GM12878 (cell line): ENCODE measurements at regions not wholly inside any gene's neighbourhood (a gene's known extent, or its start where the extent isn't known, plus 50 kb on each side); places are given as distances from the start of the nearest gene placed in this dataset.

ENCODE experiments used
- ATAC-seq: fragments of 200-7000 bp; cut with Tn5 transposase; 3 replicates; pipeline ENCODE4 v1.9.1; 2020; ENCODE audit warnings: mild to moderate bottlenecking, moderate library complexity
- BruUV-seq: library from RNA; stranded (reverse); fragments of 400-500 nt; replicated peaks from 2 replicates; lab custom pipeline; 2021; lab: Mats Ljungman, UMichigan
- CTCF ChIA-PET: fragments of 300-600 bp; sonication (Branson Sonifier 250); formaldehyde crosslinking; extraction: SDS; loops from one replicate; lab custom pipeline; 2021; ENCODE audit warnings: inconsistent platforms; lab: Yijun Ruan, JAX
- POLR2A ChIA-PET: fragments of 350-600 bp; formaldehyde crosslinking; extraction: SDS; loops from one replicate; lab custom pipeline; 2021; ENCODE audit warnings: inconsistent platforms; lab: Charles Lee
- RAD21 ChIA-PET: fragments of 300-600 bp; sonication (Branson Sonifier 250); formaldehyde crosslinking; loops from one replicate; lab custom pipeline; 2023; ENCODE audit warnings: antibody characterized with exemption; ENCODE audit not compliant: unreplicated experiment; lab: Charles Lee
- SMC1A ChIA-PET: fragments of 300-600 bp; sonication (Branson Sonifier 250); formaldehyde crosslinking; loops from one replicate; lab custom pipeline; 2023; ENCODE audit not compliant: unreplicated experiment, uncharacterized antibody; lab: Charles Lee
- DNase-seq: peaks from one replicate; pipeline ENCODE4 v3.0.0-alpha.2; 2011; ENCODE audit warnings: low read depth, low spot score
- FAIRE-seq: peaks from 3 replicates; lab custom pipeline; 2011; peaks lifted over from hg19 to GRCh38; lab: Jason Lieb, UNC
- H2AFZ ChIP-seq: 2 replicates; pipeline ENCODE4 v1.6.0; 2011; ENCODE audit warnings: low read depth, low read length, control low read depth; ENCODE audit not compliant: control insufficient read depth
- H3K27ac ChIP-seq: 2 replicates; pipeline ENCODE4 v1.5.1; 2011; ENCODE audit warnings: control low read depth; ENCODE audit not compliant: control insufficient read depth, insufficient read depth
- H3K27me3 ChIP-seq, 2 experiments: replicated peaks in 1 of 2; 2 replicates each; pipeline versions ENCODE4 v1.6.0 to v1.6.1; 2011; ENCODE audit warnings: low read length in 1 of 2; ENCODE audit not compliant: control insufficient read depth in 2 of 2, insufficient read depth in 2 of 2
- H3K36me3 ChIP-seq, 2 experiments: 2 replicates each; pipeline ENCODE4 v1.5.1; 2011; ENCODE audit warnings: low read length in 1 of 2; ENCODE audit not compliant: control insufficient read depth in 2 of 2, insufficient read depth in 2 of 2
- H3K4me1 ChIP-seq: 2 replicates; pipeline ENCODE4 v1.6.1; 2011; ENCODE audit warnings: mild to moderate bottlenecking, low read length, moderate library complexity, mixed read lengths; ENCODE audit not compliant: control insufficient read depth, insufficient read depth
- H3K4me2 ChIP-seq: 2 replicates; pipeline ENCODE4 v1.6.0; 2011; ENCODE audit warnings: control low read depth; ENCODE audit not compliant: control insufficient read depth, insufficient read depth
- H3K4me3 ChIP-seq: fragments of 200-600 bp; sonication (generic); 2 replicates; pipeline ENCODE4 v1.5.1; 2016
- H3K79me2 ChIP-seq: 2 replicates; pipeline ENCODE4 v1.6.0; 2011; ENCODE audit warnings: low read length; ENCODE audit not compliant: control insufficient read depth, insufficient read depth
- H3K9ac ChIP-seq: 2 replicates; pipeline ENCODE4 v1.8.0; 2011; ENCODE audit warnings: low read length, control low read depth, mixed read lengths; ENCODE audit not compliant: control insufficient read depth, insufficient read depth
- H3K9me3 ChIP-seq: replicated peaks from 3 replicates; pipeline ENCODE4 v1.5.1; 2011; ENCODE audit warnings: mild to moderate bottlenecking, low read length; ENCODE audit not compliant: control insufficient read depth, insufficient read depth
- H4K20me1 ChIP-seq: 2 replicates; pipeline ENCODE4 v1.6.0; 2011; ENCODE audit not compliant: control insufficient read depth, insufficient read depth
- BHLHE40 ChIP-seq, 2 experiments: fragments of 450-650 bp in 1 of 2; IDR thresholded peaks; 2 replicates each; pipeline ENCODE4 v1.6.1; 2011 to 2017; ENCODE audit warnings: low read depth in 2 of 2, borderline replicate concordance in 1 of 2, improper control_type of control experiment in 1 of 2, low read length in 1 of 2, mild to moderate bottlenecking in 1 of 2
- CBX5 ChIP-seq: sonication (generic); IDR thresholded peaks from 2 replicates; pipeline ENCODE4 v1.6.1; 2016; ENCODE audit warnings: low read depth, moderate library complexity, mild to moderate bottlenecking, inconsistent platforms
- CHD1 ChIP-seq: IDR thresholded peaks from 2 replicates; pipeline ENCODE4 v1.6.1; 2012; ENCODE audit warnings: low read depth, low read length, improper control_type of control experiment
- ELK1 ChIP-seq: IDR thresholded peaks from 2 replicates; pipeline ENCODE4 v1.6.1; 2012; ENCODE audit warnings: low read depth, low read length, improper control_type of control experiment
- ETV6 ChIP-seq, 2 experiments: fragments of 450-650 bp in 1 of 2; IDR thresholded peaks in 1 of 2; conservative IDR thresholded peaks in 1 of 2; 2 replicates each; pipeline ENCODE4 v1.6.1; 2014; ENCODE audit warnings: antibody characterized with exemption in 1 of 2, borderline replicate concordance in 1 of 2, low read depth in 1 of 2, mild to moderate bottlenecking in 1 of 2, moderate library complexity in 1 of 2
- HCFC1 ChIP-seq: fragments of 150-350 bp; IDR thresholded peaks from 2 replicates; pipeline ENCODE4 v1.6.1; 2014; ENCODE audit warnings: low read length
- HDAC6 ChIP-seq: fragments of 200-600 bp; sonication (generic); IDR thresholded peaks from one replicate; pipeline ENCODE4 v1.8.0; 2017; ENCODE audit warnings: antibody characterized with exemption; ENCODE audit not compliant: unreplicated experiment
- KDM1A ChIP-seq: fragments of 200-600 bp; sonication (generic); IDR thresholded peaks from 2 replicates; pipeline ENCODE4 v1.6.1; 2016; ENCODE audit warnings: borderline replicate concordance
- MTA2 ChIP-seq: fragments of 450-650 bp; IDR thresholded peaks from 2 replicates; pipeline ENCODE4 v1.6.1; 2016; ENCODE audit warnings: low read depth, mild to moderate bottlenecking, moderate library complexity
- PAX8 ChIP-seq: fragments of 450-650 bp; IDR thresholded peaks from 2 replicates; pipeline ENCODE4 v1.6.1; 2017; ENCODE audit warnings: mild to moderate bottlenecking, moderate library complexity
- RCOR1 ChIP-seq: conservative IDR thresholded peaks from 2 replicates; pipeline ENCODE4 v1.6.1; 2012; ENCODE audit warnings: low read depth, low read length, improper control_type of control experiment
- SIX5 ChIP-seq: IDR thresholded peaks from 2 replicates; pipeline ENCODE4 v1.6.1; 2011; ENCODE audit warnings: mild to moderate bottlenecking, low read depth, low read length, moderate library complexity; ENCODE audit not compliant: severe bottlenecking
- SRF ChIP-seq, 2 experiments: IDR thresholded peaks; 2 replicates each; pipeline ENCODE4 v1.6.1; 2011; ENCODE audit warnings: low read depth in 2 of 2, low read length in 2 of 2, mild to moderate bottlenecking in 1 of 2, moderate library complexity in 1 of 2
- STAT3 ChIP-seq: IDR thresholded peaks from 2 replicates; pipeline ENCODE4 v1.6.1; 2011; ENCODE audit warnings: low read depth, low read length, improper control_type of control experiment
- USF2 ChIP-seq: IDR thresholded peaks from 2 replicates; pipeline ENCODE4 v1.6.1; 2011; ENCODE audit warnings: low read depth, low read length, improper control_type of control experiment, borderline replicate concordance
- ZBTB40 ChIP-seq: fragments of 450-650 bp; IDR thresholded peaks from 2 replicates; pipeline ENCODE4 v1.6.1; 2016; ENCODE audit warnings: mild to moderate bottlenecking, moderate library complexity, borderline replicate concordance
- ZNF207 ChIP-seq: fragments of 450-650 bp; IDR thresholded peaks from 2 replicates; pipeline ENCODE4 v1.6.1; 2014; ENCODE audit warnings: antibody characterized with exemption, mild to moderate bottlenecking, borderline replicate concordance
- ZNF24 ChIP-seq: fragments of 450-650 bp; IDR thresholded peaks from 2 replicates; pipeline ENCODE4 v1.6.1; 2017; ENCODE audit warnings: antibody characterized with exemption, mild to moderate bottlenecking
- ZNF384 ChIP-seq: IDR thresholded peaks from 2 replicates; pipeline ENCODE4 v1.6.1; 2012; ENCODE audit warnings: low read depth, mild to moderate bottlenecking, low read length, improper control_type of control experiment, borderline replicate concordance
- WGBS: methylation state at CpG from one replicate; pipeline ENCODE4 v1.1.6; 2016; ENCODE audit warnings: low lambda C conversion rate; ENCODE audit not compliant: insufficient replicate concordance, insufficient coverage; ENCODE audit errors: missing lambda C conversion rate; 5-methylcytosine and 5-hydroxymethylcytosine counted together
- in situ Hi-C: fragments of 300-500 bp; cut with MboI; formaldehyde crosslinking; loops from 9 replicates; pipeline ENCODE4 v1.14.3; 2018; ENCODE audit warnings: mixed read lengths
- intact Hi-C: fragments of 100-400 bp; cut with micrococcal nuclease; formaldehyde crosslinking; loops from one replicate; pipeline ENCODE4 v1.14.2; 2022; ENCODE audit not compliant: unreplicated experiment

GRCh38 chr4:128454881-128455280 is 167.3 kb upstream of the PGRMC2 start:
- ATAC-seq (peak; percentile 5; the same call in 2 of the 3 replicates), FAIRE-seq (no peak), DNase-seq (no peak)
- intact Hi-C loops: loop anchor here (1.0 to 5.0 kb wide), 6 partner anchors 62 to 408 kb away; partner anchors contain the start of gene JADE1
- no TSS peak for BruUV-seq
- POLR2A ChIA-PET: interaction anchor here (0.6 to 1.4 kb wide), 5 partner anchors 10 to 359 kb away, joined by 3 to 5 read pairs (median 4); no protein-coding TSS in a partner anchor
- in situ Hi-C loops: loop anchor here (5.0 kb wide), 2 partner anchors 352 to 412 kb away; partner anchors contain the start of gene JADE1
- Histone ChIP-seq H3K4me2 (no peak overlapping the region), H3K4me3 (no peak overlapping the region), H3K4me1 (0 out of 2 replicates have a peak, but pooled peaks cover 3% of the 10 kb centered on the region), H2AFZ (no peak overlapping the region; the same call in 1 of the 2 replicates), H3K27me3 (no peaks in the 10 kb centered on the region), H3K9me3 (no peaks in the 10 kb centered on the region), H3K27ac (no peak overlapping the region), H3K9ac (no peak overlapping the region), H3K36me3 (no peaks in the 10 kb centered on the region), H4K20me1 (no peaks in the 10 kb centered on the region), H3K79me2 (no peaks in the 10 kb centered on the region)
- CTCF ChIA-PET: interaction anchor here (0.5 to 6.0 kb wide), 49 partner anchors 9 to 622 kb away, joined by 3 to 87 read pairs (median 5); partner anchors contain the start of gene JADE1
- 59% methylated on average over 4 of the region's 4 CpGs for WGBS
- TF ChIP-seq ELK1 (no peak), ETV6 (conservative IDR thresholded peaks at IDR 0.05 in 1 of 2, IDR thresholded peaks at IDR 0.05 in 1 of 2; ENCODE audit: borderline replicate concordance in 1 of 2, low read depth in 1 of 2) (no peak), SRF (IDR thresholded peaks at IDR 0.05; ENCODE audit: low read depth in 2 of 2, low read length in 2 of 2) (no peak), HCFC1 (no peak), CBX5 (no peak), PAX8 (no peak), ZNF24 (no peak), ZBTB40 (no peak), ZNF384 (no peak), BHLHE40 (IDR thresholded peaks at IDR 0.05; ENCODE audit: borderline replicate concordance in 1 of 2, low read depth in 2 of 2, low read length in 1 of 2) (no peak), USF2 (no peak), SIX5 (no peak), MTA2 (no peak), CHD1 (no peak), HDAC6 (no peak), KDM1A (no peak), ZNF207 (no peak), STAT3 (no peak), RCOR1 (no peak)
- SMC1A ChIA-PET: interaction anchor here (0.6 to 5.9 kb wide), 33 partner anchors 9 to 408 kb away, joined by 3 to 68 read pairs (median 4); no protein-coding TSS in a partner anchor
- RAD21 ChIA-PET: interaction anchor here (0.8 to 5.9 kb wide), 25 partner anchors 8 to 407 kb away, joined by 3 to 47 read pairs (median 4); no protein-coding TSS in a partner anchor
